ENCODE measurements at regions not wholly inside any gene's neighbourhood (a gene's known extent, or its start where the extent isn't known, plus 50 kb on each side); places are given as distances from the start of the nearest gene placed in this dataset.
"Not testable (repeated sequence)": the region's sequence is repeated elsewhere in the genome, so short reads cannot be mapped to it uniquely, and the experiment has no call there.

- Histone ChIP-seq H3K4me3 (ENCODE audit: control insufficient read depth in 1 of 2, extremely low read depth in 1 of 2, low read length in 1 of 2) (no peak overlapping the region), H3K27ac (ENCODE audit: low read length) (no peak overlapping the region), H3K27me3 (replicated peaks in 1 of 2; ENCODE audit: control insufficient read depth in 2 of 2, extremely low read depth in 1 of 2, insufficient read depth in 2 of 2, low read length in 1 of 2) (peaks cover 0 to 17% of the 10 kb centered on the region in 2 experiments), H3K9me3 (no peaks in the 10 kb centered on the region), H3K36me3 (ENCODE audit: control insufficient read depth in 2 of 2, extremely low read depth in 1 of 2, insufficient read depth in 1 of 2, low read length in 1 of 2) (no peaks in the 10 kb centered on the region), H3K4me1 (ENCODE audit: control insufficient read depth in 1 of 2, extremely low read depth in 1 of 2, insufficient read depth in 2 of 2, low read length in 2 of 2) (no peaks in the 10 kb centered on the region)
- no peak for DNase-seq
- H3K27ac Mint-ChIP-seq: no peak overlapping the region
- H3K27me3 Mint-ChIP-seq: peaks cover 37 to 40% of the 10 kb centered on the region in 2 donors
- no peaks in the 10 kb centered on the region for H3K9me3 Mint-ChIP-seq
- H3K4me3 Mint-ChIP-seq: no peak overlapping the region
- ATAC-seq (replicated peaks in 1 of 4): no peak
- no peaks in the 10 kb centered on the region for H3K4me1 Mint-ChIP-seq
- H3K36me3 Mint-ChIP-seq: no peaks in the 10 kb centered on the region
- POLR2A ChIA-PET: no interaction called here
- CTCF ChIA-PET: no interaction called here
- no CpG with 5 or more reads among the region's 2 CpGs for WGBS (ENCODE audit: insufficient coverage)
These were observed 109.0 kb upstream of the RPH3A start for GRCh38 chr12:112682586-112682985.

GRCh38 chr12:112684742-112685141, 106.8 kb upstream of the RPH3A start:
- ATAC-seq (replicated peaks in 1 of 4) (no peak), DNase-seq (no peak)
- peaks cover 34 to 42% of the 10 kb centered on the region in 2 donors for H3K27me3 Mint-ChIP-seq
- peaks cover 0 to 11% of the 10 kb centered on the region in 2 experiments for H3K27me3 ChIP-seq (replicated peaks in 1 of 2; ENCODE audit: control insufficient read depth in 2 of 2, extremely low read depth in 1 of 2, insufficient read depth in 2 of 2, low read length in 1 of 2)
- no peak overlapping the region for H3K4me3 ChIP-seq (ENCODE audit: control insufficient read depth in 1 of 2, extremely low read depth in 1 of 2, low read length in 1 of 2)
- H3K27ac Mint-ChIP-seq: no peak overlapping the region
- CTCF ChIA-PET: no interaction called here
- no peaks in the 10 kb centered on the region for H3K36me3 Mint-ChIP-seq
- POLR2A ChIA-PET: no interaction called here
- H3K4me1 Mint-ChIP-seq: no peaks in the 10 kb centered on the region
- H3K4me3 Mint-ChIP-seq: no peak overlapping the region
- H3K4me1 ChIP-seq (ENCODE audit: control insufficient read depth in 1 of 2, extremely low read depth in 1 of 2, insufficient read depth in 2 of 2, low read length in 2 of 2): no peaks in the 10 kb centered on the region
- 60% methylated on average over 1 of the region's 2 CpGs for WGBS (ENCODE audit: insufficient coverage)
- no peaks in the 10 kb centered on the region for H3K9me3 Mint-ChIP-seq
- H3K9me3 ChIP-seq: no peaks in the 10 kb centered on the region
- H3K36me3 ChIP-seq (ENCODE audit: control insufficient read depth in 2 of 2, extremely low read depth in 1 of 2, insufficient read depth in 1 of 2, low read length in 1 of 2): no peaks in the 10 kb centered on the region
- H3K27ac ChIP-seq (ENCODE audit: low read length): no peak overlapping the region

GRCh38 chr12:112685321-112685720, 106.2 kb upstream of the RPH3A start:
- Mint-ChIP-seq H3K9me3 (no peaks in the 10 kb centered on the region), H3K4me3 (no peak overlapping the region)
- H3K4me3 ChIP-seq (ENCODE audit: control insufficient read depth in 1 of 2, extremely low read depth in 1 of 2, low read length in 1 of 2): no peak overlapping the region

GRCh38 chr12:112686373-112686772, 105.2 kb upstream of the RPH3A start:
- Histone ChIP-seq H3K4me1 (ENCODE audit: control insufficient read depth in 1 of 2, extremely low read depth in 1 of 2, insufficient read depth in 2 of 2, low read length in 2 of 2) (no peaks in the 10 kb centered on the region), H3K36me3 (ENCODE audit: control insufficient read depth in 2 of 2, extremely low read depth in 1 of 2, insufficient read depth in 1 of 2, low read length in 1 of 2) (no peaks in the 10 kb centered on the region), H3K9me3 (no peaks in the 10 kb centered on the region), H3K27ac (ENCODE audit: low read length) (no peak overlapping the region), H3K27me3 (replicated peaks in 1 of 2; ENCODE audit: control insufficient read depth in 2 of 2, extremely low read depth in 1 of 2, insufficient read depth in 2 of 2, low read length in 1 of 2) (peaks cover 0 to 3% of the 10 kb centered on the region in 2 experiments), H3K4me3 (ENCODE audit: control insufficient read depth in 1 of 2, extremely low read depth in 1 of 2, low read length in 1 of 2) (no peak overlapping the region)
- Mint-ChIP-seq H3K9me3 (no peaks in the 10 kb centered on the region), H3K27me3 (peaks cover 36 to 37% of the 10 kb centered on the region in 2 donors), H3K27ac (no peak overlapping the region), H3K4me1 (no peaks in the 10 kb centered on the region), H3K4me3 (no peak overlapping the region), H3K36me3 (no peaks in the 10 kb centered on the region)
- ATAC-seq (replicated peaks in 1 of 4): no peak
- POLR2A ChIA-PET: no interaction called here
- 82% methylated on average over 2 of the region's 2 CpGs for WGBS (ENCODE audit: insufficient coverage)
- CTCF ChIA-PET: no interaction called here
- DNase-seq: no peak

More at GRCh38 chr12:112685321-112685720, 106.2 kb upstream of the RPH3A start:
- DNase-seq (no peak), ATAC-seq (replicated peaks in 1 of 4) (no peak)
- ChIA-PET POLR2A (no interaction called here), CTCF (no interaction called here)
- H3K9me3 ChIP-seq: no peaks in the 10 kb centered on the region
- H3K27me3 ChIP-seq (replicated peaks in 1 of 2; ENCODE audit: control insufficient read depth in 2 of 2, extremely low read depth in 1 of 2, insufficient read depth in 2 of 2, low read length in 1 of 2): peaks cover 0 to 8% of the 10 kb centered on the region in 2 experiments
- Mint-ChIP-seq H3K27me3 (peaks cover 33 to 40% of the 10 kb centered on the region in 2 donors), H3K4me1 (no peaks in the 10 kb centered on the region), H3K36me3 (no peaks in the 10 kb centered on the region), H3K27ac (no peak overlapping the region)
- no peak overlapping the region for H3K27ac ChIP-seq (ENCODE audit: low read length)
- no peaks in the 10 kb centered on the region for H3K36me3 ChIP-seq (ENCODE audit: control insufficient read depth in 2 of 2, extremely low read depth in 1 of 2, insufficient read depth in 1 of 2, low read length in 1 of 2)
- WGBS (ENCODE audit: insufficient coverage): 74% methylated on average over 2 of the region's 2 CpGs
- no peaks in the 10 kb centered on the region for H3K4me1 ChIP-seq (ENCODE audit: control insufficient read depth in 1 of 2, extremely low read depth in 1 of 2, insufficient read depth in 2 of 2, low read length in 2 of 2)

- H3K4me3 Mint-ChIP-seq: no peak overlapping the region
These were observed 97.5 kb upstream of the RPH3A start for GRCh38 chr12:112694065-112694464.

GRCh38 chr12:112697441-112697840, 94.1 kb upstream of the RPH3A start:
- H3K9me3 ChIP-seq; H3K27ac Mint-ChIP-seq; H3K4me3 ChIP-seq (ENCODE audit: control insufficient read depth in 1 of 2, extremely low read depth in 1 of 2, low read length in 1 of 2); H3K4me1 ChIP-seq (ENCODE audit: control insufficient read depth in 1 of 2, extremely low read depth in 1 of 2, insufficient read depth in 2 of 2, low read length in 2 of 2); H3K36me3 ChIP-seq (ENCODE audit: control insufficient read depth in 2 of 2, extremely low read depth in 1 of 2, insufficient read depth in 1 of 2, low read length in 1 of 2); H3K36me3 Mint-ChIP-seq; ATAC-seq (replicated peaks in 1 of 4); H3K27ac ChIP-seq (ENCODE audit: low read length); H3K4me1 Mint-ChIP-seq; H3K4me3 Mint-ChIP-seq; H3K9me3 Mint-ChIP-seq; CTCF ChIA-PET; DNase-seq; POLR2A ChIA-PET: not testable (repeated sequence)
- peaks cover 0 to 14% of the 10 kb centered on the region in 2 experiments for H3K27me3 ChIP-seq (replicated peaks in 1 of 2; ENCODE audit: control insufficient read depth in 2 of 2, extremely low read depth in 1 of 2, insufficient read depth in 2 of 2, low read length in 1 of 2)
- H3K27me3 Mint-ChIP-seq: peaks cover 22 to 30% of the 10 kb centered on the region in 2 donors
- WGBS (ENCODE audit: insufficient coverage): 70% methylated on average over 3 of the region's 7 CpGs

More at GRCh38 chr12:112694065-112694464, 97.5 kb upstream of the RPH3A start:
- Mint-ChIP-seq H3K4me1 (no peaks in the 10 kb centered on the region), H3K9me3 (peaks cover 0 to 4% (median 0%) of the 10 kb centered on the region in 3 donors), H3K27ac (no peak overlapping the region), H3K27me3 (peaks cover 17 to 22% of the 10 kb centered on the region in 2 donors), H3K36me3 (no peaks in the 10 kb centered on the region)
- CTCF ChIA-PET: no interaction called here
- 68% methylated on average over 5 of the region's 9 CpGs for WGBS (ENCODE audit: insufficient coverage)
- H3K4me3 ChIP-seq (ENCODE audit: control insufficient read depth in 1 of 2, extremely low read depth in 1 of 2, low read length in 1 of 2): no peak overlapping the region
- no peaks in the 10 kb centered on the region for H3K4me1 ChIP-seq (ENCODE audit: control insufficient read depth in 1 of 2, extremely low read depth in 1 of 2, insufficient read depth in 2 of 2, low read length in 2 of 2)
- DNase-seq (no peak), ATAC-seq (replicated peaks in 1 of 4) (no peak)
- no peak overlapping the region for H3K27ac ChIP-seq (ENCODE audit: low read length)
- H3K36me3 ChIP-seq (ENCODE audit: control insufficient read depth in 2 of 2, extremely low read depth in 1 of 2, insufficient read depth in 1 of 2, low read length in 1 of 2): no peaks in the 10 kb centered on the region
- no peaks in the 10 kb centered on the region for H3K9me3 ChIP-seq
- POLR2A ChIA-PET: no interaction called here
- H3K27me3 ChIP-seq (replicated peaks in 1 of 2; ENCODE audit: control insufficient read depth in 2 of 2, extremely low read depth in 1 of 2, insufficient read depth in 2 of 2, low read length in 1 of 2): peaks cover 0 to 12% of the 10 kb centered on the region in 2 experiments

- Histone ChIP-seq H3K9me3 (no peaks in the 10 kb centered on the region), H3K36me3 (ENCODE audit: control insufficient read depth in 2 of 2, extremely low read depth in 1 of 2, insufficient read depth in 1 of 2, low read length in 1 of 2) (no peaks in the 10 kb centered on the region), H3K4me3 (ENCODE audit: control insufficient read depth in 1 of 2, extremely low read depth in 1 of 2, low read length in 1 of 2) (no peak overlapping the region), H3K4me1 (ENCODE audit: control insufficient read depth in 1 of 2, extremely low read depth in 1 of 2, insufficient read depth in 2 of 2, low read length in 2 of 2) (no peaks in the 10 kb centered on the region), H3K27ac (ENCODE audit: low read length) (no peak overlapping the region), H3K27me3 (replicated peaks in 1 of 2; ENCODE audit: control insufficient read depth in 2 of 2, extremely low read depth in 1 of 2, insufficient read depth in 2 of 2, low read length in 1 of 2) (peaks cover 0 to 14% of the 10 kb centered on the region in 2 experiments)
- ChIA-PET CTCF (no interaction called here), POLR2A (no interaction called here)
- Mint-ChIP-seq H3K4me1 (no peaks in the 10 kb centered on the region), H3K4me3 (no peak overlapping the region), H3K27ac (no peak overlapping the region), H3K9me3 (no peaks in the 10 kb centered on the region), H3K36me3 (no peaks in the 10 kb centered on the region), H3K27me3 (peaks cover 17 to 32% of the 10 kb centered on the region in 2 donors)
- ATAC-seq (replicated peaks in 1 of 4) (no peak), DNase-seq (no peak)
These were observed 86.4 kb upstream of the RPH3A start for GRCh38 chr12:112705037-112705632.

Data from T-cell (primary cell).